ENCODE measurements at regions not wholly inside any gene's neighbourhood (a gene's known extent, or its start where the extent isn't known, plus 50 kb on each side); places are given as distances from the start of the nearest gene placed in this dataset.

- Histone ChIP-seq H3K36me3 (ENCODE audit: control insufficient read depth in 4 of 4, insufficient read depth in 4 of 4, low read length in 4 of 4) (no peaks in the 10 kb centered on the region), H3K9me3 (ENCODE audit: control insufficient read depth in 4 of 4, insufficient read depth in 3 of 4, low read length in 3 of 4) (no peaks in the 10 kb centered on the region), H3K27me3 (ENCODE audit: control insufficient read depth in 3 of 3, insufficient read depth in 3 of 3, low read length in 2 of 3) (no peaks in the 10 kb centered on the region), H3K4me1 (ENCODE audit: control insufficient read depth in 5 of 5, insufficient read depth in 5 of 5, low read length in 5 of 5) (peaks cover 0 to 6% (median 0%) of the 10 kb centered on the region in 5 donors), H3K9ac (ENCODE audit: insufficient read depth in 1 of 2, low read length in 2 of 2) (no peak overlapping the region), H3K4me3 (no peak overlapping the region), H3K27ac (ENCODE audit: low read depth in 1 of 2, low read length in 1 of 2) (no peak overlapping the region)
- TF ChIP-seq CTCF (IDR thresholded peaks at IDR 0.05; ENCODE audit: control extremely low read depth, extremely low read depth): no peak
- DNase-seq (peak in 2 of 3 donors; percentile 26 to 34), ATAC-seq (ENCODE audit: insufficient read depth, low FRiP score) (no peak)
- 62 to 73% methylated on average over 6 of the region's 6 CpGs for WGBS, 2 donors
Measured at GRCh38 chr21:16305686-16306085, 575.9 kb downstream of the USP25 start.

- Histone ChIP-seq H3K9me3 (ENCODE audit: control insufficient read depth in 4 of 4, insufficient read depth in 3 of 4, low read length in 3 of 4) (no peaks in the 10 kb centered on the region), H3K9ac (ENCODE audit: insufficient read depth in 1 of 2, low read length in 2 of 2) (no peak overlapping the region), H3K36me3 (ENCODE audit: control insufficient read depth in 4 of 4, insufficient read depth in 4 of 4, low read length in 4 of 4) (no peaks in the 10 kb centered on the region), H3K4me1 (ENCODE audit: control insufficient read depth in 5 of 5, insufficient read depth in 5 of 5, low read length in 5 of 5) (peaks cover 0 to 5% (median 0%) of the 10 kb centered on the region in 5 donors), H3K27me3 (ENCODE audit: control insufficient read depth in 3 of 3, insufficient read depth in 3 of 3, low read length in 2 of 3) (no peaks in the 10 kb centered on the region), H3K4me3 (no peak overlapping the region), H3K27ac (ENCODE audit: low read depth in 1 of 2, low read length in 1 of 2) (no peak overlapping the region)
- TF ChIP-seq CTCF (IDR thresholded peaks at IDR 0.05; ENCODE audit: control extremely low read depth, extremely low read depth): no peak
- no peak for DNase-seq
- ATAC-seq (ENCODE audit: insufficient read depth, low FRiP score): no peak
Measured at GRCh38 chr21:16307256-16307655, 577.5 kb downstream of the USP25 start.

- Histone ChIP-seq H3K27me3 (ENCODE audit: control insufficient read depth in 3 of 3, insufficient read depth in 3 of 3, low read length in 2 of 3) (no peaks in the 10 kb centered on the region), H3K36me3 (ENCODE audit: control insufficient read depth in 4 of 4, insufficient read depth in 4 of 4, low read length in 4 of 4) (no peaks in the 10 kb centered on the region), H3K9me3 (ENCODE audit: control insufficient read depth in 4 of 4, insufficient read depth in 3 of 4, low read length in 3 of 4) (no peaks in the 10 kb centered on the region), H3K4me3 (no peak overlapping the region), H3K4me1 (ENCODE audit: control insufficient read depth in 5 of 5, insufficient read depth in 5 of 5, low read length in 5 of 5) (no peaks in the 10 kb centered on the region), H3K27ac (ENCODE audit: low read depth in 1 of 2, low read length in 1 of 2) (no peak overlapping the region), H3K9ac (ENCODE audit: insufficient read depth in 1 of 2, low read length in 2 of 2) (no peak overlapping the region)
- WGBS, 2 donors: 48 to 73% methylated on average over 1 of the region's 1 CpG
- no peak for TF ChIP-seq CTCF (IDR thresholded peaks at IDR 0.05; ENCODE audit: control extremely low read depth, extremely low read depth)
- no peak for DNase-seq
- no peak for ATAC-seq (ENCODE audit: insufficient read depth, low FRiP score)
Measured at GRCh38 chr21:16308269-16308668, 578.5 kb downstream of the USP25 start.

GRCh38 chr21:16309250-16309971 lies 579.6 kb downstream of the USP25 start:
- no peak overlapping the region for H3K4me3 ChIP-seq
- ATAC-seq (ENCODE audit: insufficient read depth, low FRiP score): no peak

More at GRCh38 chr21:16309250-16309971, 579.6 kb downstream of the USP25 start:
- H3K36me3 ChIP-seq (ENCODE audit: control insufficient read depth in 4 of 4, insufficient read depth in 4 of 4, low read length in 4 of 4): no peaks in the 10 kb centered on the region
- no peaks in the 10 kb centered on the region for H3K4me1 ChIP-seq (ENCODE audit: control insufficient read depth in 5 of 5, insufficient read depth in 5 of 5, low read length in 5 of 5)
- WGBS, 2 donors: 94 to 96% methylated on average over 17 of the region's 17 CpGs
- TF ChIP-seq CTCF (IDR thresholded peaks at IDR 0.05; ENCODE audit: control extremely low read depth, extremely low read depth): no peak
- no peak for DNase-seq
- H3K27me3 ChIP-seq (ENCODE audit: control insufficient read depth in 3 of 3, insufficient read depth in 3 of 3, low read length in 2 of 3): no peaks in the 10 kb centered on the region
- H3K9ac ChIP-seq (ENCODE audit: insufficient read depth in 1 of 2, low read length in 2 of 2): no peak overlapping the region
- no peak overlapping the region for H3K27ac ChIP-seq (ENCODE audit: low read depth in 1 of 2, low read length in 1 of 2)
- H3K9me3 ChIP-seq (ENCODE audit: control insufficient read depth in 4 of 4, insufficient read depth in 3 of 4, low read length in 3 of 4): no peaks in the 10 kb centered on the region

Data from lung (tissue), 11 donors.